WTC11 (cell line): ENCODE measurements at regions not wholly inside any gene's neighbourhood (a gene's known extent, or its start where the extent isn't known, plus 50 kb on each side); places are given as distances from the start of the nearest gene placed in this dataset.
A peak's percentile ranks its signal among the peaks of the same experiment; 100 is the strongest.

ENCODE experiments used
- ATAC-seq: fragments of 200-7000 bp; cut with Tn5 transposase; 2 replicates; pipeline ENCODE4 v1.10.0; 2021; ENCODE audit warnings: mild to moderate bottlenecking, moderate library complexity
- CTCF ChIA-PET: fragments of 300-600 bp; sonication (Branson Sonifier 250); formaldehyde crosslinking; loops from one replicate; lab custom pipeline; 2021; ENCODE audit warnings: antibody characterized with exemption; lab: Charles Lee
- POLR2A ChIA-PET: fragments of 350-600 bp; sonication (Branson Sonifier 250); formaldehyde crosslinking; loops from one replicate; lab custom pipeline; 2021; ENCODE audit warnings: antibody characterized with exemption; lab: Charles Lee
- DNase-seq: peaks from one replicate; pipeline ENCODE4 v3.0.0; 2021; ENCODE audit warnings: low spot score
- H3K27ac Mint-ChIP-seq: 2 replicates; pipeline ENCODE4 v1.8.0; 2021; ENCODE audit warnings: mixed read lengths
- H3K27me3 Mint-ChIP-seq: 2 replicates; pipeline ENCODE4 v1.8.0; 2021; ENCODE audit warnings: low read depth, mild to moderate bottlenecking, moderate library complexity, mixed read lengths
- H3K36me3 Mint-ChIP-seq: 2 replicates; pipeline ENCODE4 v1.8.0; 2021; ENCODE audit warnings: mixed read lengths
- H3K4me1 Mint-ChIP-seq: 2 replicates; pipeline ENCODE4 v1.8.0; 2022; ENCODE audit warnings: mixed read lengths
- H3K4me3 Mint-ChIP-seq: 2 replicates; pipeline ENCODE4 v1.8.0; 2021; ENCODE audit warnings: mild to moderate bottlenecking, moderate library complexity, mixed read lengths
- H3K9me3 Mint-ChIP-seq: 2 replicates; pipeline ENCODE4 v1.8.0; 2021; ENCODE audit warnings: mixed read lengths
- ATF1 ChIP-seq: sonication (generic); formaldehyde crosslinking; IDR thresholded peaks from 2 replicates; pipeline ENCODE4 v1.8.1; 2023; ENCODE audit warnings: mild to moderate bottlenecking, moderate library complexity, missing genetic modification reagents
- CBFB ChIP-seq: sonication (generic); formaldehyde crosslinking; IDR thresholded peaks from 2 replicates; pipeline ENCODE4 v1.8.1; 2022; ENCODE audit warnings: mild to moderate bottlenecking, low read depth, missing genetic modification reagents
- GTF2I ChIP-seq: fragments of 250-450 bp; sonication (Bioruptor Pico); conservative IDR thresholded peaks from 2 replicates; pipeline ENCODE4 v1.4.0; 2021; ENCODE audit warnings: mild to moderate bottlenecking
- IRF2 ChIP-seq: sonication (generic); formaldehyde crosslinking; IDR thresholded peaks from 2 replicates; pipeline ENCODE4 v1.8.0; 2022; ENCODE audit warnings: low read depth, missing genetic modification reagents, borderline replicate concordance
- JUN ChIP-seq: sonication (generic); formaldehyde crosslinking; IDR thresholded peaks from 2 replicates; pipeline ENCODE4 v1.8.0; 2023; ENCODE audit warnings: mild to moderate bottlenecking, missing genetic modification reagents
- MXD4 ChIP-seq: fragments of 250-450 bp; sonication (Bioruptor Pico); IDR thresholded peaks from 2 replicates; pipeline ENCODE4 v1.8.0; 2021; ENCODE audit warnings: mild to moderate bottlenecking, moderate library complexity, borderline replicate concordance
- MYBL2 ChIP-seq: sonication (generic); formaldehyde crosslinking; IDR thresholded peaks from 2 replicates; pipeline ENCODE4 v1.8.1; 2023; ENCODE audit warnings: mild to moderate bottlenecking, moderate library complexity, missing genetic modification reagents
- NFATC4 ChIP-seq: fragments of 250-450 bp; sonication (Bioruptor Pico); IDR thresholded peaks from 2 replicates; pipeline ENCODE4 v1.9.0; 2021; ENCODE audit warnings: mild to moderate bottlenecking
- NFYB ChIP-seq: sonication (generic); formaldehyde crosslinking; conservative IDR thresholded peaks from 2 replicates; pipeline ENCODE4 v1.8.0; 2022; ENCODE audit warnings: low read depth, missing genetic modification reagents
- RELA ChIP-seq: sonication (generic); formaldehyde crosslinking; IDR thresholded peaks from 2 replicates; pipeline ENCODE4 v1.8.1; 2022; ENCODE audit warnings: missing genetic modification reagents, mild to moderate bottlenecking, borderline replicate concordance
- SMAD3 ChIP-seq: sonication (generic); formaldehyde crosslinking; IDR thresholded peaks from 2 replicates; pipeline ENCODE4 v1.8.0; 2022; ENCODE audit warnings: missing genetic modification reagents, mild to moderate bottlenecking, borderline replicate concordance
- ZNF121 ChIP-seq: sonication (generic); formaldehyde crosslinking; IDR thresholded peaks from 2 replicates; pipeline ENCODE4 v1.8.0; 2023; ENCODE audit warnings: missing genetic modification reagents
- ZNF396 ChIP-seq: fragments of 250-450 bp; sonication (Bioruptor Pico); IDR thresholded peaks from 2 replicates; pipeline ENCODE4 v1.8.0; 2021; ENCODE audit warnings: mild to moderate bottlenecking, moderate library complexity, borderline replicate concordance
- ZNF423 ChIP-seq: fragments of 250-450 bp; sonication (Bioruptor Pico); IDR thresholded peaks from 2 replicates; pipeline ENCODE4 v2.1.2; 2022; ENCODE audit warnings: mild to moderate bottlenecking, moderate library complexity
- TF ChIP-seq, protein P1 (sequence below): sonication (generic); formaldehyde crosslinking; IDR thresholded peaks from 2 replicates; pipeline ENCODE4 v1.8.1; 2023; ENCODE audit warnings: mild to moderate bottlenecking, missing genetic modification reagents, moderate library complexity
- TF ChIP-seq, protein P2 (sequence below): fragments of 250-450 bp; sonication (Bioruptor Pico); IDR thresholded peaks from 2 replicates; pipeline ENCODE4 v2.1.2; 2022; ENCODE audit warnings: mild to moderate bottlenecking, moderate library complexity
- TF ChIP-seq, protein P3 (sequence below): fragments of 250-450 bp; sonication (Bioruptor Pico); IDR thresholded peaks from 2 replicates; pipeline ENCODE4 v1.9.0; 2021; ENCODE audit warnings: mild to moderate bottlenecking, borderline replicate concordance
- TF ChIP-seq, protein P4 (sequence below): sonication (generic); formaldehyde crosslinking; IDR thresholded peaks from 2 replicates; pipeline ENCODE4 v1.8.0; 2023; ENCODE audit warnings: missing genetic modification reagents, mild to moderate bottlenecking, borderline replicate concordance

DNA sequence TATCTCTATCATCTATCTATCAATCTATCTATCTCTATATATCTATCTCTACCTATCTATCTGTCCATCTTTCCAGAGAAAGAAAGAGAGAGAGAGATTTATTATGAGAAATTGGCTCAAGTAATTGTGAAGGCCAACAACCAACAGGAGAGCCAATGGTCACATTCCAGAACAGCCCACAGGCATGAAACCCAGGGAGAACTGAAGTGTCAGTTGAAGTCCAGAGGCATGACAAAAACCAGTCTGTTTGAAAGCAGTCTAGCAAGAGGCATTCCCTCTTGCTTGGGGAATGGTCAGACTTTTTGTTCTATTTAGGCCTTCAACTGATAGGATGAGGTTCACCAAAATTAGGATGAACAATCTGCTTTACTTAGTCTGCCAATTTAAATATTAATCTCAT lies 87.6 kb upstream of the PLCXD3 start:
- TF ChIP-seq NFYB (no peak), MXD4 (no peak), MYBL2 (CRISPR knock-in tag) (no peak)

DNA sequence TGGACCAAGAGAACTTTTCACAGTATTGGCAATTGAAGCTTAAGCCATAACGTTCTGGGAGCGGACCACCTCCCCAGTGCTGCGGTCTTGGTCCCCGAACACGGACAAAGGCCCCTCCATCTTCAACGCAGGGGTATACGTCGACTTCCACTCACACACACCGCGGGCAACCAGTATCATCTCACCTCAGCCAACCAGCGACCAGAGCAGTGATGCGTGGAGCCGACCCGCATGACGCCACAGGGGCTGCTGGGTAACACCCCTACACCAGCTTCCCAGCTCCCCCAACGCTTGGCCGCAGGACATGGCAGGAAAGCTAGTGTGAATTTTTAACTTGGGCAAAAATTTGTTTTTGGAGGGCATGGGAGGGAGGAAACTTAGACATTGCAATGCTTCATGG lies 77.3 kb upstream of the PLCXD3 start:
- 0 out of 2 replicates have a peak, but pooled peaks cover 6% of the 10 kb centered on the region for H3K9me3 Mint-ChIP-seq
- TF ChIP-seq ATF1 (CRISPR knock-in tag) (no peak), ZNF121 (no peak), ZNF396 (CRISPR knock-in tag) (no peak), NFATC4 (no peak), JUN (CRISPR knock-in tag) (no peak), IRF2 (CRISPR knock-in tag) (no peak), SMAD3 (CRISPR knock-in tag) (no peak)
- TF ChIP-seq, protein P1, sequence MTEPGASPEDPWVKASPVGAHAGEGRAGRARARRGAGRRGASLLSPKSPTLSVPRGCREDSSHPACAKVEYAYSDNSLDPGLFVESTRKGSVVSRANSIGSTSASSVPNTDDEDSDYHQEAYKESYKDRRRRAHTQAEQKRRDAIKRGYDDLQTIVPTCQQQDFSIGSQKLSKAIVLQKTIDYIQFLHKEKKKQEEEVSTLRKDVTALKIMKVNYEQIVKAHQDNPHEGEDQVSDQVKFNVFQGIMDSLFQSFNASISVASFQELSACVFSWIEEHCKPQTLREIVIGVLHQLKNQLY: no peak
- TF ChIP-seq, protein P2, sequence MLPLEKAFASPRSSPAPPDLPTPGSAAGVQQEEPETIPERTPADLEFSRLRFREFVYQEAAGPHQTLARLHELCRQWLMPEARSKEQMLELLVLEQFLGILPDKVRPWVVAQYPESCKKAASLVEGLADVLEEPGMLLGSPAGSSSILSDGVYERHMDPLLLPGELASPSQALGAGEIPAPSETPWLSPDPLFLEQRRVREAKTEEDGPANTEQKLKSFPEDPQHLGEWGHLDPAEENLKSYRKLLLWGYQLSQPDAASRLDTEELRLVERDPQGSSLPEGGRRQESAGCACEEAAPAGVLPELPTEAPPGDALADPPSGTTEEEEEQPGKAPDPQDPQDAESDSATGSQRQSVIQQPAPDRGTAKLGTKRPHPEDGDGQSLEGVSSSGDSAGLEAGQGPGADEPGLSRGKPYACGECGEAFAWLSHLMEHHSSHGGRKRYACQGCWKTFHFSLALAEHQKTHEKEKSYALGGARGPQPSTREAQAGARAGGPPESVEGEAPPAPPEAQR: no peak
- TF ChIP-seq, all 79 proteins: peak for 0
- Mint-ChIP-seq H3K36me3 (no peaks in the 10 kb centered on the region), H3K27ac (no peak overlapping the region), H3K4me1 (no peaks in the 10 kb centered on the region), H3K27me3 (no peaks in the 10 kb centered on the region), H3K4me3 (no peak overlapping the region)
- ChIA-PET POLR2A (no interaction called here), CTCF (no interaction called here)
- DNase-seq: no peak
- ATAC-seq: no peak

More for the DNA sequence above, 87.6 kb upstream of the PLCXD3 start:
- ATAC-seq (no peak), DNase-seq (no peak)
- no peaks in the 10 kb centered on the region for H3K27me3 Mint-ChIP-seq
- peaks cover 3% of the 10 kb centered on the region; the same call in 1 of the 2 replicates for H3K36me3 Mint-ChIP-seq
- peaks cover 24% of the 10 kb centered on the region for H3K9me3 Mint-ChIP-seq
- H3K4me3 Mint-ChIP-seq: no peak overlapping the region
- ChIA-PET CTCF (no interaction called here), POLR2A (no interaction called here)
- no peaks in the 10 kb centered on the region for H3K4me1 Mint-ChIP-seq
- H3K27ac Mint-ChIP-seq: no peak overlapping the region

DNA sequence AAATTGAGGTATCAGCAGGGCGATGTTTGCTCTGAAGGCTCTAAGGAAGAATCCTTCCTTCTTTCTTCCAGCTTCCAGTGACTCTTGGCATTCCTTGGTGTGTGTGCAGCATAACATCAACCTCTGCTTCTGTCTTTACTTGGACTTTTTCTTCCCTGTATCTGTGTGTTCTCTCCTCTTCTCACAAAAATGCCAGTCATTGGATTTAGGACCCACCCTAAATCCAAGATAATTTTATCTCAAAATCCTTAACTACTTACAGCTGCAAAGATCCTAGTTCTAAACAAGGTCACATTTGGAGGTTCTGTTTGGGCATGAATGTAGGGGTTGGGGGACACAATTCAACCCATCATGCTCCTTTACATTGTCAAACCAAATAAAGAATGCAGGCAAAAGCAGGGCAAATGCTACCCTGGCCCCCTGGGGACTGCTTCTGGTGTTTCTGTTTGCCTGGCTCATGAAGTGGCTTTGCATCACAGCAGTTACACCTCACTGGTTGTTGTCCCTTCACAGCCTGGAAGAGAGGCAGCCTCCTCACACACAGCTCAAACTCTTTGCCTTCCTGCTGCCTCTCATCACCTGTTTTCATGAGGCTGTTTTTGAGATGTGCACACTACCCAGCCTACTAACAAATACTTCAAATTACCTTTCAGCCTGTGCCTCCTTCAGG lies 64.8 kb upstream of the PLCXD3 start:
- ChIA-PET POLR2A (no interaction called here), CTCF (no interaction called here)
- H3K27ac Mint-ChIP-seq: peak overlapping the region; percentile 84
- DNase-seq: peak; percentile 25
- peaks cover 30% of the 10 kb centered on the region for H3K4me1 Mint-ChIP-seq
- TF ChIP-seq, protein P3, sequence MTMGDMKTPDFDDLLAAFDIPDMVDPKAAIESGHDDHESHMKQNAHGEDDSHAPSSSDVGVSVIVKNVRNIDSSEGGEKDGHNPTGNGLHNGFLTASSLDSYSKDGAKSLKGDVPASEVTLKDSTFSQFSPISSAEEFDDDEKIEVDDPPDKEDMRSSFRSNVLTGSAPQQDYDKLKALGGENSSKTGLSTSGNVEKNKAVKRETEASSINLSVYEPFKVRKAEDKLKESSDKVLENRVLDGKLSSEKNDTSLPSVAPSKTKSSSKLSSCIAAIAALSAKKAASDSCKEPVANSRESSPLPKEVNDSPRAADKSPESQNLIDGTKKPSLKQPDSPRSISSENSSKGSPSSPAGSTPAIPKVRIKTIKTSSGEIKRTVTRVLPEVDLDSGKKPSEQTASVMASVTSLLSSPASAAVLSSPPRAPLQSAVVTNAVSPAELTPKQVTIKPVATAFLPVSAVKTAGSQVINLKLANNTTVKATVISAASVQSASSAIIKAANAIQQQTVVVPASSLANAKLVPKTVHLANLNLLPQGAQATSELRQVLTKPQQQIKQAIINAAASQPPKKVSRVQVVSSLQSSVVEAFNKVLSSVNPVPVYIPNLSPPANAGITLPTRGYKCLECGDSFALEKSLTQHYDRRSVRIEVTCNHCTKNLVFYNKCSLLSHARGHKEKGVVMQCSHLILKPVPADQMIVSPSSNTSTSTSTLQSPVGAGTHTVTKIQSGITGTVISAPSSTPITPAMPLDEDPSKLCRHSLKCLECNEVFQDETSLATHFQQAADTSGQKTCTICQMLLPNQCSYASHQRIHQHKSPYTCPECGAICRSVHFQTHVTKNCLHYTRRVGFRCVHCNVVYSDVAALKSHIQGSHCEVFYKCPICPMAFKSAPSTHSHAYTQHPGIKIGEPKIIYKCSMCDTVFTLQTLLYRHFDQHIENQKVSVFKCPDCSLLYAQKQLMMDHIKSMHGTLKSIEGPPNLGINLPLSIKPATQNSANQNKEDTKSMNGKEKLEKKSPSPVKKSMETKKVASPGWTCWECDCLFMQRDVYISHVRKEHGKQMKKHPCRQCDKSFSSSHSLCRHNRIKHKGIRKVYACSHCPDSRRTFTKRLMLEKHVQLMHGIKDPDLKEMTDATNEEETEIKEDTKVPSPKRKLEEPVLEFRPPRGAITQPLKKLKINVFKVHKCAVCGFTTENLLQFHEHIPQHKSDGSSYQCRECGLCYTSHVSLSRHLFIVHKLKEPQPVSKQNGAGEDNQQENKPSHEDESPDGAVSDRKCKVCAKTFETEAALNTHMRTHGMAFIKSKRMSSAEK (CRISPR knock-in tag): no peak
- TF ChIP-seq ZNF423 (CRISPR knock-in tag): no peak
- ATAC-seq: peak; percentile 98
- peaks cover 3% of the 10 kb centered on the region; the same call in 1 of the 2 replicates for H3K27me3 Mint-ChIP-seq
- no peak overlapping the region for H3K4me3 Mint-ChIP-seq
- H3K9me3 Mint-ChIP-seq: peaks cover 21% of the 10 kb centered on the region
- H3K36me3 Mint-ChIP-seq: peaks cover 14% of the 10 kb centered on the region

DNA sequence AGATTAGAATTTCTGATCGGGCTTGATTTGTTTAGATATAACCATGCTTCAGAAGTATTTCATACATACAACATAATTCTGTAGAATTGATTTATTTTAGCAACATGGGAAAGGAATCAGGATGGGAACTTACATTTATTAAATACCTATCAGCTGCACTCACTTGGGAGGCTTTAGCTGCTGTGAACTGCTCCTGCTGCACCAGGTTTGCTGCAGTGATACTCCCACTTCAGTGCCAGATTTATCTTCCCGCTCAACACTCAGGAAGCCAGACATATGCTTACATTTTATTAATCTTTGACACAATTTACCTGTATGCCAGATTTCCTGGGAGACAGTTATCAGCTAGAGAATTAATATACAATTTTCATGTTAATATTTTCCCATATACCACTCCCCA lies 64.0 kb upstream of the PLCXD3 start:
- Mint-ChIP-seq H3K27ac (no peak overlapping the region), H3K36me3 (peaks cover 22% of the 10 kb centered on the region), H3K9me3 (peaks cover 28% of the 10 kb centered on the region), H3K4me1 (peaks cover 30% of the 10 kb centered on the region), H3K27me3 (peaks cover 5% of the 10 kb centered on the region; the same call in 1 of the 2 replicates), H3K4me3 (no peak overlapping the region)
- ATAC-seq: no peak
- ChIA-PET POLR2A (no interaction called here), CTCF (no interaction called here)
- no peak for DNase-seq
- no peak for TF ChIP-seq GTF2I (CRISPR knock-in tag)
- TF ChIP-seq, protein P4, sequence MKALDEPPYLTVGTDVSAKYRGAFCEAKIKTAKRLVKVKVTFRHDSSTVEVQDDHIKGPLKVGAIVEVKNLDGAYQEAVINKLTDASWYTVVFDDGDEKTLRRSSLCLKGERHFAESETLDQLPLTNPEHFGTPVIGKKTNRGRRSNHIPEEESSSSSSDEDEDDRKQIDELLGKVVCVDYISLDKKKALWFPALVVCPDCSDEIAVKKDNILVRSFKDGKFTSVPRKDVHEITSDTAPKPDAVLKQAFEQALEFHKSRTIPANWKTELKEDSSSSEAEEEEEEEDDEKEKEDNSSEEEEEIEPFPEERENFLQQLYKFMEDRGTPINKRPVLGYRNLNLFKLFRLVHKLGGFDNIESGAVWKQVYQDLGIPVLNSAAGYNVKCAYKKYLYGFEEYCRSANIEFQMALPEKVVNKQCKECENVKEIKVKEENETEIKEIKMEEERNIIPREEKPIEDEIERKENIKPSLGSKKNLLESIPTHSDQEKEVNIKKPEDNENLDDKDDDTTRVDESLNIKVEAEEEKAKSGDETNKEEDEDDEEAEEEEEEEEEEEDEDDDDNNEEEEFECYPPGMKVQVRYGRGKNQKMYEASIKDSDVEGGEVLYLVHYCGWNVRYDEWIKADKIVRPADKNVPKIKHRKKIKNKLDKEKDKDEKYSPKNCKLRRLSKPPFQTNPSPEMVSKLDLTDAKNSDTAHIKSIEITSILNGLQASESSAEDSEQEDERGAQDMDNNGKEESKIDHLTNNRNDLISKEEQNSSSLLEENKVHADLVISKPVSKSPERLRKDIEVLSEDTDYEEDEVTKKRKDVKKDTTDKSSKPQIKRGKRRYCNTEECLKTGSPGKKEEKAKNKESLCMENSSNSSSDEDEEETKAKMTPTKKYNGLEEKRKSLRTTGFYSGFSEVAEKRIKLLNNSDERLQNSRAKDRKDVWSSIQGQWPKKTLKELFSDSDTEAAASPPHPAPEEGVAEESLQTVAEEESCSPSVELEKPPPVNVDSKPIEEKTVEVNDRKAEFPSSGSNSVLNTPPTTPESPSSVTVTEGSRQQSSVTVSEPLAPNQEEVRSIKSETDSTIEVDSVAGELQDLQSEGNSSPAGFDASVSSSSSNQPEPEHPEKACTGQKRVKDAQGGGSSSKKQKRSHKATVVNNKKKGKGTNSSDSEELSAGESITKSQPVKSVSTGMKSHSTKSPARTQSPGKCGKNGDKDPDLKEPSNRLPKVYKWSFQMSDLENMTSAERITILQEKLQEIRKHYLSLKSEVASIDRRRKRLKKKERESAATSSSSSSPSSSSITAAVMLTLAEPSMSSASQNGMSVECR (CRISPR knock-in tag): no peak
- TF ChIP-seq CBFB: no peak
- no peak for TF ChIP-seq ZNF396 (CRISPR knock-in tag)
- TF ChIP-seq RELA (CRISPR knock-in tag): no peak
